NB4 (cell line): ENCODE measurements at regions not wholly inside any gene's neighbourhood (a gene's known extent, or its start where the extent isn't known, plus 50 kb on each side); places are given as distances from the start of the nearest gene placed in this dataset.

Experiments used
- DNase-seq: peaks from one replicate; pipeline ENCODE4 v3.0.0; 2010; ENCODE audit warnings: low read depth
- H3K4me3 ChIP-seq: one replicate; pipeline ENCODE4 v1.5.1; 2011; ENCODE audit warnings: mild to moderate bottlenecking, low read depth, low read length, moderate library complexity
- MYC ChIP-seq: IDR thresholded peaks from 2 replicates; pipeline ENCODE4 v1.6.1; 2011; ENCODE audit warnings: low read depth, low read length
- POLR2A ChIP-seq: IDR thresholded peaks from 2 replicates; pipeline ENCODE4 v1.6.1; 2011; ENCODE audit warnings: mild to moderate bottlenecking; ENCODE audit not compliant: insufficient read length; ENCODE audit errors: extremely low read depth
- TF ChIP-seq, protein P1 (sequence below): IDR thresholded peaks from one replicate; pipeline ENCODE4 v1.5.1; 2012; ENCODE audit warnings: low read depth, low read length
- TF ChIP-seq, protein P2 (sequence below): IDR thresholded peaks from 2 replicates; pipeline ENCODE4 v1.6.1; 2011; ENCODE audit warnings: low read depth, low read length

DNA sequence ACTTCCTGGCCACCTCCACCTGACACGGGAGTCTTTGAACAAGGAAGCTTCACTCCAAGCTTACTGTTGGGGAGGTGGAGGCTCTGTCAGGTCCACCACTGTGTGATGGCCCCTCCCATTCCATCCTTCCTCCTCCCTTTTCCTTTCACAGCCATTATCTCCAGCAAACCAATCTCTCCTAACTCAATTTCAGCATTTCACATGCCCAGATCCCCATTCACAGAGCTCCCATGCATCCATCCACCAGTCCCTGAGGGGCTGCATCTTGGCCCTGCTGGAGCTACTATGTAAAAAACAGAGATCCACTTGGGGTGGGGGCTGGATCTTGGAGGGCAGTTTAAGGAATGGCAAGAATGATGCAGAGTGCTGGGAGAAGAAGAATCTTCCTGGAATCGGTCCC lies 129.0 kb upstream of the COPS8 start:
- no peak overlapping the region for H3K4me3 ChIP-seq
- no peak for TF ChIP-seq POLR2A
- TF ChIP-seq, protein P1, sequence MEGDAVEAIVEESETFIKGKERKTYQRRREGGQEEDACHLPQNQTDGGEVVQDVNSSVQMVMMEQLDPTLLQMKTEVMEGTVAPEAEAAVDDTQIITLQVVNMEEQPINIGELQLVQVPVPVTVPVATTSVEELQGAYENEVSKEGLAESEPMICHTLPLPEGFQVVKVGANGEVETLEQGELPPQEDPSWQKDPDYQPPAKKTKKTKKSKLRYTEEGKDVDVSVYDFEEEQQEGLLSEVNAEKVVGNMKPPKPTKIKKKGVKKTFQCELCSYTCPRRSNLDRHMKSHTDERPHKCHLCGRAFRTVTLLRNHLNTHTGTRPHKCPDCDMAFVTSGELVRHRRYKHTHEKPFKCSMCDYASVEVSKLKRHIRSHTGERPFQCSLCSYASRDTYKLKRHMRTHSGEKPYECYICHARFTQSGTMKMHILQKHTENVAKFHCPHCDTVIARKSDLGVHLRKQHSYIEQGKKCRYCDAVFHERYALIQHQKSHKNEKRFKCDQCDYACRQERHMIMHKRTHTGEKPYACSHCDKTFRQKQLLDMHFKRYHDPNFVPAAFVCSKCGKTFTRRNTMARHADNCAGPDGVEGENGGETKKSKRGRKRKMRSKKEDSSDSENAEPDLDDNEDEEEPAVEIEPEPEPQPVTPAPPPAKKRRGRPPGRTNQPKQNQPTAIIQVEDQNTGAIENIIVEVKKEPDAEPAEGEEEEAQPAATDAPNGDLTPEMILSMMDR: no peak
- TF ChIP-seq MYC: no peak
- TF ChIP-seq, protein P2, sequence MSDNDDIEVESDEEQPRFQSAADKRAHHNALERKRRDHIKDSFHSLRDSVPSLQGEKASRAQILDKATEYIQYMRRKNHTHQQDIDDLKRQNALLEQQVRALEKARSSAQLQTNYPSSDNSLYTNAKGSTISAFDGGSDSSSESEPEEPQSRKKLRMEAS: no peak
- DNase-seq: no peak

DNA sequence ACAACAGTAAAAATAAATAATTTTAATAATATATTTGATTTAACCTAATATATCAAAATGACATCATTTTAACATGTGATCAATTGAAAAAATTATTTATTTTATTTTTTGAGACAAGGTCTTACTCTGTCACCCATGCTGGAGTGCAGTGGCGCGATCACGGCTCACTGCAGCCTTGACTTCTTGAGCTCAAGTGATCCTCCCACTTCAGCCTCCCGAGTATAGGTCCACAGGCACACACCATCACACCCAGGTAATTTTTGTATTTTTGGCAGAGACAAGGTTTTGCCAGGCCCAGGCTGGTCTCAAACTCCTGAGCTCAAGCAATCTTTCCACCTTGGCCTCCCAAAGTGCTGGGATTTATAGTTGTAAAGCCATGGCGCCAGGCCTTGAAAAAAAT lies 126.7 kb upstream of the COPS8 start:
- TF ChIP-seq, protein P2: no peak
- TF ChIP-seq, protein P1: no peak
- no peak for TF ChIP-seq MYC
- TF ChIP-seq POLR2A: no peak
- no peak overlapping the region for H3K4me3 ChIP-seq
- DNase-seq: no peak

DNA sequence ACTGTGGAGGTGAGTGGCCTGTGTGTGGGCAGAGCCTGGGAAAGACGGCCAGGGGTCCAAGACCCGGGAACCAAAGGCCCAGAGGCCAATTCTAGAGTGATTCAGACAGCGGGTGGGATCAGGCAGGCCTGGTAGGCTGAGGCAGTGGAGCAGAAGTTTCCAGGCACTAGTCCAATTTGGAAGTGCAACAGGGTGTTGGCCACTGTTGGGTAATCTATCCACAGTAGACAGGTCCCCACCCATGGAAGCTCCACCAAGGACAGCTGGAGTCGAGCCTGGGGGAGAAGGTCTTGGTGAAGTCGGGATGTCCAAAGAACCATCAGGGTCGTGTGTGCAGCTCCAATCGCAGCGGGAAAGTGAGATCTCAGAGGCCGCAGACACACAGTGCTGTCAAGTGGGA lies 125.8 kb upstream of the COPS8 start:
- no peak for DNase-seq
- TF ChIP-seq, protein P2: no peak
- no peak for TF ChIP-seq POLR2A
- TF ChIP-seq MYC: no peak
- TF ChIP-seq, protein P1: no peak
- H3K4me3 ChIP-seq: no peak overlapping the region

DNA sequence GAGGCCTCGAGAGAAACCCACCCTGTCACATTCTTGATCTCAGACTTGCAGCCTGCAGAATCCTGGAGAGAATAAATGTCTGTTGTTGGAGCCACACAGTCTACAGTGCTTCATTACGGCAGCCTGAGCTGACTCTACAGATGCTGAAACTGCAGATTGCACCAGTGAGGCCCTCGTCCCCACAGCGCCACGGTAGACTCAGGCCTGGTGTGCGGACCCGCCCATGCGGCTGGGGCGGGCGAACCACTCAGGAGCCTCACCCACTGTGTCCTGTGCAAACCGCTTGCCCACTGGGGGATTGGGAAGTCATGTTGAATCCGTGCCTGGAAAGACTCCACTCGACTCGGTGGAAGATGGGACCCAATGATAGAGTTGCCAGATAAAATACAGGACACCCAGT lies 125.2 kb upstream of the COPS8 start:
- no peak for TF ChIP-seq POLR2A
- no peak for TF ChIP-seq MYC
- TF ChIP-seq, protein P2: no peak
- H3K4me3 ChIP-seq: no peak overlapping the region

DNA sequence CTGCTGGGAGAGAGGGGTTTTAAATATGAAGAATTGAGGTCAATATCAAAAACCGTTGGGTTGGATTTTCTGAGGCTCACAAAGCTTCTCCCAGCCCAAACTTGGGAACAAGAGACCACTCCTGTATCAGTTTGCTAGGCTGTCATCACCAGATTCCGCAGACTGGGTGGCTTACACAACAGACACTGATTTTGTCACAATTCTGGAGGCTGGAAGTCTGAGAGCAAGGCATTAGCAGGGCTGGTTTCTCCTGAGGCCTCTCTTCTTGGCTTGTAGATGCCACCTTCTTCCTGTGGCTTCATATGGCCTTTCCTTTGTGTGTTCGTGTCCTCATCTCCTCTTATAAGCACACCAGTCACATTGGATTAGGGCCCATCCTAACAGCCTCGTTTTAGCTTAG lies 122.9 kb upstream of the COPS8 start:
- H3K4me3 ChIP-seq: no peak overlapping the region
- no peak for TF ChIP-seq POLR2A
- TF ChIP-seq, protein P2: no peak
- no peak for DNase-seq

More for the DNA sequence above, 125.2 kb upstream of the COPS8 start:
- no peak for DNase-seq

DNA sequence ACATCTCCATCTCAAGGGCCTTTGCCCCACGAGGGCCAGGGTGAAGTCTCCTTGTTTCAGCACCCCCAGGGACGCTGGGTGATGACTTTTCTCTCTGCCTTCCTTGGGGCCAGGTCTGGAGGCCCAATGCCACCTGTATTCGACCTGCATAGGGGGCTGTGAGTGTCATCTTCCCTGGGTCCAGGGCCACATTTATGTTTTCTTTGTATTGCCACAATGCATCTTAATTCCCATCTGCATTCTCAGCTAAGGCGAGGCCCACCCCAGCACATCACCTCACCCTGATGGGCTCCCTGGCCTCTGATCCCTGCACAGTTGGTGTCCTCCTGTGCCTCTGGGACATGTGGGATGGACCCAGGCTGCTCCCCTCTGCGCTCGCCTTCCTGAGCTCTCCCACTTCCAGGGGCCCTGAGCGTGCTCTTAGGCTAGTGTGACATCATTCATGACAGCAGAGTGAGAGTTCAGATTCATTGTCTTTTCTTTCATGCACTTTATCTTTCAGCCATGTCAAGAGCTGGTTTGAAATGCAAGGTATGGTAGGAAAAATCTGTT lies 122.0 kb upstream of the COPS8 start:
- DNase-seq: no peak
- no peak overlapping the region for H3K4me3 ChIP-seq
- TF ChIP-seq, protein P1: no peak
- no peak for TF ChIP-seq MYC
- no peak for TF ChIP-seq POLR2A

DNA sequence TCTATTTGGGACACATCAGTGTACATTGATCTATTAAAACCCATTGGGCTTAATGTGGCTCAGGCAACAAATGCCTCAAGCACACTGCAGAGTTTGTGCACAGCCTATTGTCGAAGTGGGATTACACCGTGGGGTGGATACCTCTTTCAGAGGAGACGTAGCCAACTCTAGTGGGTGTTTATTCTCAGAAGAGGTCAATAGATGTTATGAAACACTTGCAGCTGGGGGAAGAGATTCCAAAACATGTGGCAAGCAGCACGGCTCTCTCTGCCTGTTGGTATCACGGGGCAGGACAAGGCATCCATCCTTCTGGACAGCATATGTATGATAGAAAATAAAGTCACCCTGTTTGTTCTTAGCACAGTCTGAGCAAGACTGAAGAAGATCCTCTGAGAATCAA lies 121.4 kb upstream of the COPS8 start:
- TF ChIP-seq, protein P1: no peak
- TF ChIP-seq MYC: no peak
- no peak for TF ChIP-seq POLR2A
- TF ChIP-seq, protein P2: no peak
- no peak overlapping the region for H3K4me3 ChIP-seq
- DNase-seq: no peak
